Muscle of arm (tissue), 1 donor: ENCODE measurements at regions not wholly inside any gene's neighbourhood (a gene's known extent, or its start where the extent isn't known, plus 50 kb on each side); places are given as distances from the start of the nearest gene placed in this dataset.
"Not testable (repeated sequence)": the region's sequence is repeated elsewhere in the genome, so short reads cannot be mapped to it uniquely, and the experiment has no call there.

ENCODE experiments used
- DNase-seq: peaks from one replicate; pipeline ENCODE4 v3.0.0-alpha.2; 2013

DNA sequence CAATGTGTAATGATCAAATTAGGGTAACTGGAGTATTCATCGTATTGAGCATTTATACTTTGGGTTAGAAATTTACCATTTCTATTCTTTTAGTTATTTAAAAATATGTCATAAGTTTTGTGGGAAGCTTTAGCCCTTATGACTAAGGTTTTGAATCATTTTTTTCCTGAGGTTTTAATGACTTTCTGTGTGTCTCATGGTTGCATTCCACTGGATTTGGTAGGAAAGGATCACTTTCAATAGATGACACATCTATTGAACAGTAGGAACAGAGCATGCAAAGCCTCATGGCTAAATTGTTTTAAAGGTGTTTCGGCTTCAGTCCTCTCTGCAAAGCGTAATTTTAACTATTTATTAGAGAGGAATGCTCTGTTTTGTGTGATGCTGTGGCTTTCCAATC is 512.4 kb upstream of the CHD1 start:
- no peak for DNase-seq

DNA sequence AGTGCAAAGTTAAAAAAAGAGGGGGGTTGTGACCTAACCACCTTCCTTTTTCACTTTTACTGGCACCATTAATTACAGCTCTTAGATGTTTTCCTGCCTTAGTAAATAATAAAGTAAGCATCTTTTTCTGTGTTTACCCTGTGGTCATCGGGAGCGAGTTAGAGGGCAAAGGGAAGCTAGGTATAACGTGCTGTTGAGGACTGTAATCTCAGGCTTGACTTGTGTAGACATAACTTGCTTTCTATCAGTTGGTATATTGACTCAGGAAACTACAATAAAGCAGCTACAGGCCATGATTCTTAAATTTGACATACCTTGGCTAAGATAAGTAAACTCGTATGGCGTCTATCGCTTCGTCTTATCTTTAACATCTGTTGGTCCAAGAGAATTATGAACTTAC is 509.8 kb upstream of the CHD1 start:
- DNase-seq = no peak

DNA sequence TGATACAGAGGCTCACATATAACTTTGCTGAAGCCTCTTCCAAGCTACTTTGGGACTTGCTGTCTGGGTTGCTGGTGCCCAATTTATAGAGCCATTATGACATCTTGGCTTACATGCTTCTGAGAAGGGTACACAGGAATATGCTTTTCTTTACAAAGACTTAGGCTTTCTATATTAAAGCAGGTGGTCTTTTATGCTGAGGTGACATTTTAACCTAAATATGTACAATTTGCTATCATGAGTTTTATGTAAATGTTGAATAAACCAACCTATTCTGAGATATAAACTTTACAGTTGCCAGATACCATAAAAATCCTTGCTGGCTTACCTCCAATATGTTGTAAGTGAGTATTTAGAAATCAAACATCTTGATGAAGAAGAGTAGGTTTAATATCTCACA is 509.2 kb upstream of the CHD1 start:
- no peak for DNase-seq

DNA sequence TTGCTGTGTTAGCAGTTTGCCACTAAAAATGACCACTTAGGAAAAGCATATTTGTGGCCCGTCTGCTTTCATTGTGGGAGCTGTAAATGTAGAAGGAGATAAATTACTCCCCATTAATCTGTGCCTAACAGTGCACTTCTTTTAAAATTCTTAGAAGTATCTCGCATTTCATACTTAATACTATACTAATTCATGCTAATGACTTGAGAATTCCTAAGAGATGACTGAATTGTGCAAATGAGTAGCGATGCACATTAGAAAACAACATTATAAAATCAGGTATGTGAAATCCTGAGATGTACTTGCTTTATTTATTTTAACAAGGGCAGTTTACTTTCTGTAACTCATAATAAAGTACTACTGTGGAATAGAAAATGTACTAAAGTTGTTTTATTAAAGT is 494.6 kb upstream of the CHD1 start:
- DNase-seq = not testable (repeated sequence)

DNA sequence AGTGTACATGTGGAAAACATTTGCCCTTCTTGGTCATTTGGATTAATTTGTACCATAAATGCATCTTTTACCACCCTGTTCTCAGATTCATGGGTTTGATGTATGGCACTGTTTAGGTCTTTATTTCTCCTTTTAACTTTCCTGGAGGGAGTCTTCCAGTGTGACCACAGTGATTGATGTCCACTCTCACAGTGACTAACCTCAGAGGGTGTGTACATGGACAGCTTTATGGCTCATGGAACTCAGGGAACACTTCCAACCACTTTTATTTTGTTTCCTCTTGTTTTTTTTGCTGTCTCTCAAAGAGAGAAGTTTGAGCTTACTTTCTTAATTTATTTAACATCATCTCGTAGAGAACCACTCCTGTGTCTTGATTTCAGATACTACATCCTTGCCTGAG is 489.8 kb upstream of the CHD1 start:
- not testable (repeated sequence) for DNase-seq

DNA sequence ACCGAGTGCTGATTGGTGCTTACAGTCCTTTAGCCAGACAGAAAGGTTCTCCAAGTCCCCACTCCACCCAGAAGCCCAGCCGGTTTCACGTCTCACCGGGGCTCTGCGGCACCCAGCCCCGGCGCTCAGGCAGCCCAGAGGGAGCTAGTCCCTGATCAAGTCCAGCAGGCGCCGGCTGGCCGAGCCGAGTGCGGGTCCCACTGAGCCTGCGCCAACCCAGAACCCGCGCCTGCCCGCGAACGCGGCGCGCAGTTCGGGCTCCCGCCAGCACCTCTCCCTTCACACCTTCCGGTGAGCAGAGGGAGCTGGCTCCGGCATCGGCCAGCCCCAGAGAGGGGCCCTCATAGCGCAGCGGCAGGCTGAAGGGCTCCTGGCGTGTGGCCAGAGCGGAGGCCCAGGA is 481.6 kb upstream of the CHD1 start:
- DNase-seq = not testable (repeated sequence)

DNA sequence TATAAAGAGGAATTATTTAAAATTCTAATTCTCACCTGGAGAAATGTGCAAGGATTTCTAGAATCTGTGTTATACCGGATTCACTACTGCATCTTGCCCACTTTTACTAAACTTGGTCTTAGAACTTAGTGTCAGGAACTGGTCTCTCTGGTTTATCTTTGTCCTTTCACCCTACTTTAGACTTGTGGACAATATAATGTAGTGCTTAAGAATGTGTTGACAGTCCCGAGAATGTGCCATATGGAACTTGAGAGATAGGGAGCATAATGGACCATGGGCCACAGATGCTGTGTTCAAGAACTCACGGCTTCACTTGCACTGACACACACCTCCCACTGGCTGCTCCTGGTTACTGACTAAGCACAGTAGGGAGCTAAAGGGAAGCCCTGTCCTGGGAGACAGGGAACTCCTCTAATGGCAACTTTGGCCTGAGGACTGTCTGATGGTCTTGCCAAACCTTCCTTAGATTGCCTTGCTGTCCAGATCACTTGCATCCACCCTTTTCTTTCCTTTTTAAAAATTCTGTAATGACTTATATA is 476.0 kb upstream of the CHD1 start:
- DNase-seq = not testable (repeated sequence)

DNA sequence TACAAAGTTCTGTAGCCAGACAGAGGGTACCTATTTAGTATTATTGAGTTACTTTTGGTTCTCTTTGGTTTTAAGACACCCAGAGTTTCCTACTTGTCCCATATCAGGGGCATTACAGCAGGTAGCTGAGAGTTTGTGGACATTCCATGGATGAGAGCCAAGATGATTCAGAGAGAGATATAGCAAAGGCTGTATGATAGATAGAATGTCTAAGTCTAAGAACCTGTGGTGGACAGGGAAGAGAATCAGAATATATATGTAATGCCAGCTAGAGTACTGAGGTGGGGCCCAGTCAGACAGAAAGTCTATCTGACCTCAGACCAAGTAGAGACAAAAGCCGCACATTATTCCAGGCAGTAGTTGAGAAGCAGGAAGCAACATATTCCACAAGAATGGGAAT is 471.8 kb upstream of the CHD1 start:
- DNase-seq = not testable (repeated sequence)

DNA sequence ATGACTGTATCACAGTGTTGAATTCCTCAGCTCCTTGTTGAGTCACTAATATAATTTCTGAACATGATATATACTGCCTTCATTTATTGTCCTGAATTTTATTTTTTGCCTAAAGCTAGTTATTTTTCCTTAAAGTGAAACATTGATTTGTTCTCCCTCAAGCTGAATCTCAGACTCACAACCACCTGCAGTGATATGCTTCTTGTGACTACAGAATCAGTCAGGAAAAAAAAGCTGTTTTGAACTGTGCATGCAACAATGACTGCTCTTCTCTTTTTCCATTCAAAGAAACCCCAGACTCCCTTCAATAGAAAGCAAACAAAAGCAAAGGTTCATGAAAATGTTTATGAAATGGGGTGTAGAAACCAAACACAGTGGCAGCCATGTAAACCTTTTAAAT is 470.2 kb upstream of the CHD1 start:
- DNase-seq = no peak

DNA sequence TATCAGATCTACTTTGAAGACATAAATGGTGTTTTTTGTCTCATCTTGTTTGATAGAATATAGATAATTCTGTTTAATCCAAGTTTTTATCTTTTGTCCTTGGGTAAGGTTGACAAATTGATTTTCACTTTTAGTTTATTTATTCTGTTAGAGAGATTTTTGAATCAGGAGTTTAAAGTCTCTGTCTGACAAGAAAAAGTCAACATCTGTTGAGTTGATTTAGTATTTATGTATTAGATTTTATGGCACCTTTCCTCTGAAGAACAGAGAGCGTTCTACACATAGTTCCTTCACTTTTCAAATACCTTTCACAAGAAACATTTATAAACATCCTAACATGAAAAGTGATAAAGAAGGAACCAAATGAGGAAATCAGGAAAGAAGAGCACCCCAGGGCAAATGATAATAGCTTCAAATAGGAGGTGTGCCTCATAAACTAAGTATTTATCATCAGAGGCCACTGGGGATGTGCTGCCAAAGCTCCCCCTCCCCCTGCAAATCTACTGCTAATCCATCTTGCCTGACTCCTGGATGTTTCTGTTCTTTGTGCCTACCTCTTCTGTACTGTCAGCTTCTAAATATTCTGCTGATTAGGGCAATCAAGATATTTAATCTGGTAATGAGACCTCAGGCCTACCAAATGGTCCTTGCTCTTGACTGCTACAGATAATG is 457.7 kb upstream of the CHD1 start:
- no peak for DNase-seq

DNA sequence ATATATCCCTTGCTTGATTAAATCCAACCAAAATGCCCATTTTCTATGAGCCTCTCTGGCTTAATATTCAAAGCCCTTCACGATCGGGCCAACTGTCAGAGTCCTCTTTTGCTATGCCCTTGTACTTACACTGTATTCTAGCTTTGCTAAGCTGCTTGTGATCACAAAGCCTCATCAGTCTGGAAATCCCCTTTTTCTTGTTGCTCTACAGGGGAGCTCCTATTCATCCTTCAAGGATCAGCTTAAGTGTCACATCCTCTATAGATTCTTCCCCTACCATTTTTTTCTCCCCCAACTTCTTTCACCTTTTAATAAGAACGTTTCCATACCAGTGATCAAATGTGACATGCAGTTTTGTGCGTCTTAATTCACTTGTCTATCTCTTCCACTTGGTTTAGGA is 450.4 kb upstream of the CHD1 start:
- no peak for DNase-seq

DNA sequence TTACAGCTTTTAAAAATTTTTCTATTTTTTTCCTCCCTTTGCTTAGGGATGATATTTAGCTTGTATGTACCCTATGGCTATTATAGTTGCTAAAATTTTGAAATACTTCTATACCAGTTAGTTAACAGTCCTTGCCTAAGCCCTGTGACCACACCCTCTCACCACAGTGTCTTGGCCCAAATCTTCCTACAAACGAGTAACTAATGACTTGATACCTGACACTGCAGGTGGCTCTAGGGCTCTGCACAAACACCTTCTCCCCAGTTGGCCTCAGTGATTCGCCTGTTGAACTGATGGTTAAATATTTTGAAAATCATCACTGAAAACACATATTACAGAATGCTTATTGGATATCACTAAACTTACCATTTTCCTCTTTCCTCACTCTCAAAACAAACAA is 449.6 kb upstream of the CHD1 start:
- no peak for DNase-seq

DNA sequence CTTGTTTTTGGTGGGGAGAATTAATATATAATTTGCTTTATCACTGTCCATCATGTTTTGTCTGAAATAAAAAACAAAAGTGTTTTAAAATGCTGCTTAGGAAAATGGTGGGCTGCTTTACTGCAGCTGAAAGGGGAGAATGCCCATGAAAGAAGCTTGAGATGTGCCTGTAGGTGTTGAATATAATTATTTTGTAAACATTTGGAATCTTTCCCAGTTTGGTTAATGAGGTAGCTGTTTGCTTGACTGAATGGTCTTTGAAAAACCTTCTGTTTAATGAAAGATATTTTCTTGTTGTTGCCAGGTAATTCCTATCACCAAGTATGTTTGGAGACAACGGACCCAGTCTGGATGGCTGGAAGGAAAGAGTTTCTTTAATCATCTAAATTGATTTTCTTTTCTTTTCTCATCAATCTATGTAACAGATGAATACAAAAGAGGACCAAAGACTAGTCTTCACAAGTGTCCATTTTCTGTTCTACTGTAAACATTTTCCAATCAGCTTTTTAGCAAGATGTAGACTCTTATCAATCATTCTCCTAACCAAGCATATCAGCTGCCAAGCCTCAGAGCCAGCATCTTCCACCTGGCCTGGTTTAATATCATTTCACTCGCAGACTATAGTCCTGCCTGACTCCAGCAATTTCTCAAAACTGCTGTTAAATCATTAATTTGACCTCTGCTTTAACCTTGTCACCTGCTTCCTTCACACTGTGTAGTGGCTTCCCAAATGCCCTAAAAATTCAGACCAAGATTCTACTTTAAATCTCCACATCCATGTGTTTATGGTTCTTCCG is 441.2 kb upstream of the CHD1 start:
- DNase-seq = no peak

DNA sequence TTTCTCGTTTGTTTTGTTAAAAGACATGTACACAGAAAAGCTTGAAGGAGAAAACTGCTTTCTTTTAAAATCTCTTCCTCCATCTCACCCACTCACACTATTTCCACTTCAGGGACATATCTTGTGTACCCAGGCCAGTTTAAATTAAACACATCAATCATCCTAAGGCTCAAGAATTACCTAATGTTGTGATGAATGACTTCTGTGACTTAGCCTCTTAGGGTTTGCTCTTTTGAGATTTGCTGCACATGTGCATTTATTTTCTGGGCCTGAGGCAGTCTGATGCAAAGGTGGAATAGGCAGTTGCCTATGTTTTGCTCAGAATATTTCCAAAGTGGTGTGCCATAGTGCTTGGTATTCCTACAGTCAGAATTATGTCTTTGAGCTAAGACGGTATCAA is 439.9 kb upstream of the CHD1 start:
- DNase-seq = no peak

DNA sequence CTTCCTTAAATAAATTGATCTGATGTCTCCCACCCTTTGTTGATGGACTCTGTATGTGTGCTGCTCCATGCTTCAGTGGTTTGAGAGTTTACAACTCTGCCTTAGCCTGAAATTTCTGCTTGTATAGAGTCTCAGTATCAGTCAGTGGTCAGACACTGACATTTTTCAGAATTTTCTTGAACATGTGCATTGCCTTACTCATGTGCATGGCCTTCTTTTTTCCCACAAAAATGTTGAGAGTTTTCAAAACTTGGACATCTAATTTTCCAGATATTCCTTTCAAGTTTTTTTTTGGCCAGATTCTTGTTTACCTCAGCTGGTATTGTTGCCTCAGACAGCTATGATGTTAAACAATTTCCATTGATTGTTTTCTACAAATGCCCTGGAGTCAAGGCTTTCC is 427.1 kb upstream of the CHD1 start:
- no peak for DNase-seq

DNA sequence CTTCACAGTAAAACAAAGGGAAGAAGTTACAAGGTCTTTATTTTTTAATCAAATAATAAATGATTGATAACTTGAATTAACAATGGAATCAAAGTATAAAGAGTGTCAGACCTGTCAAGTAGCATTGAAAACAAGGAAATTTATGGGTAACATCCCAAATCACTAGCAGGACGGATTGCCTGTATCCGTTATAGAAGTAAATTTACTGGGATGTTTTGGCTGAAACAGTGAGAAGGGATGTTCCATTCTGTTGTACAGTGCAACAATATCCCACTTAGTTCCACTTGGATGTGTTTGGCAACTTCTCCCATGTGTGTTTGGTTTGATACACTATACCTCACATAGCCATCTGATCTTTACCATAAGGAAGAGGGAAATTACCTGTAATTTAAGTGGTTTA is 421.0 kb upstream of the CHD1 start:
- DNase-seq = no peak

DNA sequence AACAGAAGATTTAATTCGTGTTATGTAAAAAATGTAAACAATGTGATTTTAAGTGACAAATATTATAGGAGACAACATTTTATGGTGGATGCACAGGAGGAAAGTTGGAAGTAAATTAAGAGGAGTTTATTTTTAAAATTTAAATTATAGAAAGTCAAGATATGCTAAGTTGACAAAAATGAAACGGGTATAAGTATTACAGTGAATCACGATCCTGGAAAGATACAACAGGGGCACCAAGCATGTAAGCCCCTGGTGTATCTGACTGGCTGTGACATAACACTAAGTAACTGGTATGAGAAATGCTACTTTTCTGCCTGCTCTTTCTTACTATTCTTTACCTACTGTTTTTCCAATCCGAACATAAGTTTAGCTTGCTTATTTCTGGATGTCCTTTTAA is 419.8 kb upstream of the CHD1 start:
- DNase-seq = no peak

DNA sequence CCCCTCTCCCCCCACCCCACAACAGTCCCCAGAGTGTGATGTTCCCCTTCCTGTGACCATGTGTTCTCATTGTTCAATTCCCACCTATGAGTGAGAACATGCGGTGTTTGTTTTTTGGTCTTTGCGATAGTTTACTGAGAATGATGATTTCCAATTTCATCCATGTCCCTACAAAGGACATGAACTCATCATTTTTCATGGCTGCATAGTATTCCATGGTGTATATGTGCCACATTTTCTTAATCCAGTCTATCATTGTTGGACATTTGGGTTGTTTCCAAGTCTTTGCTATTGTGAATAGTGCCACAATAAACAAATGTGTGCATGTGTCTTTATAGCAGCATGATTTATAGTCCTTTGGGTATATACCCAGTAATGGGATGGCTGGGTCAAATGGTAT is 411.0 kb upstream of the CHD1 start:
- DNase-seq = not testable (repeated sequence)

DNA sequence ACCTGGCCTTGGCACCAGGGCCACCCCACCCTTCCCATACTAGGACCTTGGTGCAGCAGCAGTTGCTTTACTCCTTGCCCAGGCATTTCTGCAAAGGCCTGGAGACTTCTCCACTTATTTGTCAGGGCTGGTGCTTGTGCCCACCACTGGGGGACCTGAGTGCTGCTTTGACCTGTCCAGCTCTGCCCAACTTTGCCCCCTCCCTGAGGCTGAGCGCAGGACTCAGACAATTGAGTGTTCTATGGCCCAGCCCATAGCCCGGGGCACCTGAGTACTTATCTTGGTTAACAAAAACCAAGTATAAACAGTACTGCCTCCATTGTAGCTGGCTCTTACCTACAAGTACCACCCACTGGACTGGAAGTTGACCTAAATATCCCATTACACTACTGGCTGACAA is 406.1 kb upstream of the CHD1 start:
- no peak for DNase-seq

DNA sequence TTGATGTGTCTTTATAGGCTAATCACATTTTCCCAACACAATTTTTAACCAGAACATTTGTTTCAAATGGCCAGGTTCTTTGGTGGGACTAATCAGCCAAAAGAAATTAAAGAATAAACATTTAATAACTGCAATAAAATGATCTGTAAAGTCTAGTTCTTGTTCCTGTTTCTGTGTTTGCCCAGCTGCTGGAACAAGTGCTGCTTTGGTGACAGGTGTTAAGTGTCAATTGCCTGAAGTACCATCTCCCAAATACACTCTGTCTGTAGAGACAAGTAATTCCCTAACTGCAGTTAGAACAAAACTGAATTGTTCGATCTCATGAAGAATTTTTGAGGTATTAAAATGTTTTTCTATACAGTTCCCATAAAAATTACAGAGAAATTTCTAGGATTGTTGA is 402.3 kb upstream of the CHD1 start:
- DNase-seq = no peak

DNA sequence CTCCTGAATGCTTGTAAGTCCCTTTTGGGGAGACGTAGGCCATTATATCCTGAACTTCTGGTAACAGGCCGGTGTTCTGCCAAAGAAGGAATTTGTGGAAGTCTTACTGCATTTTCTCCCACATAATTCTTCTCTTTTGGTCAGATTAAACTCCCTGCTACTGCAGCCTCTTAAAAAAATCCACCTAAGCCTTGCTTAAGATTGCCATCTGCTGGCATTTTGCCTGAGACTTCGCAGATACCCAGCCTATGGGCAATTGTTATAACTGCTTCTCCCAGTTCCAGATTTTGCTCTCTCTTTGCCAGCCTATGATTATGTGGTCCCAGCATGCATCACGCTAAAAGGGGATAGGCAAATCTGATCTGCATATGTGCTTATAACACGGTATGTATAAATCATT is 391.6 kb upstream of the CHD1 start:
- DNase-seq = no peak

DNA sequence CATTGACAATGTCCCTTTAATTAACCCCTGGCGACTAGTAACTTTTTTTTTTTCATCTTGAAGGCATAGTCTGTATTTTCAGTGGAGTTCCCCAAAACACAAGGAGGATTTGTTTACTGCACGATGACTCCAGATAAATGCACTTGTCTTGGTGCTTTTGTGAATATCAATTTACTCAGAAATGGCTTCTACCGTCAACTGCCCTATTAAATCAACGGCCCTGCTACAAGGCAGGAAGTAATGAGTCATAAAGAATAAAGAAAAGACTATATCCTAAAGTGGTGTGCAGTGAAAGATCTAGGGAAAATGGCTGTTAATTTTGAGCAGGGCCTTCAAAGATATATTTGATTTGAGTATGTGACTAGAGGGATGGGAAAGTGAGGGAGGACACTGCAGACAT is 388.3 kb upstream of the CHD1 start:
- no peak for DNase-seq

DNA sequence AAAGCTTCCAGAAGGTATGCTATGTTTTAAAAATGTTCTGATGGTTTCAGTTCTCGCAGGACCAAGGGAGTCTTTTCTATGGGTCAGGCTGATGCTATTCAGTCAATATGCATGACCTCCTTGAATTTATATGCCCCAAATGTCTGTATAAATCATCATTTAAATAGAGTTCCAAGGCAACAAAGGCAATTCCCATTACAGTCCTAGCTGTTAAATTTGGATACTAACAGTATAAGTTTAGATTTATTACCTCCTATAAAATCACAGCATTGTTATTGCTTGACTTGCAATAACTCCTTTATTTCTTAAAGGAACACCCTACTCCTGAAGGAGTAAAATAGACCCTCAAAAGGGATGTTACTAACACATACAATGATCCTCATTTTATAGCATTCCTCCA is 387.7 kb upstream of the CHD1 start:
- no peak for DNase-seq
